T-cell (primary cell): ENCODE measurements at regions not wholly inside any gene's neighbourhood (a gene's known extent, or its start where the extent isn't known, plus 50 kb on each side); places are given as distances from the start of the nearest gene placed in this dataset.

Experiments used
- ATAC-seq, 4 experiments: fragments of 200-7000 bp in 3 of 4; fragments of 150-1000 bp in 1 of 4; cut with Tn5 transposase; replicated peaks in 1 of 4; 1 replicate in 3 of 4; 2 replicates in 1 of 4; pipeline ENCODE4 v1.10.0; 2021; ENCODE audit warnings: moderate library complexity in 3 of 4, mild to moderate bottlenecking in 2 of 4, moderate number of reproducible peaks in 1 of 4
- CTCF ChIA-PET, 2 donors: fragments of 300-600 bp; sonication (Branson Sonifier 250); formaldehyde crosslinking; loops; one replicate each; lab custom pipeline; 2022; ENCODE audit warnings: antibody characterized with exemption in 2 of 2; lab: Charles Lee
- POLR2A ChIA-PET, 2 donors: fragments of 300-600 bp; sonication (Branson Sonifier 250); formaldehyde crosslinking; loops; one replicate each; lab custom pipeline; 2022; ENCODE audit warnings: antibody characterized with exemption in 2 of 2; lab: Charles Lee
- DNase-seq, 35 experiments: peaks; one replicate each; pipeline versions ENCODE4 v3.0.0 to v3.0.0-alpha.2; 2013 to 2023
- H3K27ac ChIP-seq: one replicate; pipeline ENCODE4 v1.5.1; 2013; ENCODE audit warnings: low read length
- H3K27me3 ChIP-seq, 2 experiments: replicated peaks in 1 of 2; 1 replicate in 1 of 2; 2 replicates in 1 of 2; pipeline versions ENCODE4 v1.6.1 to v1.7.0; 2013; ENCODE audit warnings: low read length in 1 of 2, mixed read lengths in 1 of 2; ENCODE audit not compliant: control insufficient read depth in 2 of 2, insufficient read depth in 2 of 2; ENCODE audit errors: extremely low read depth in 1 of 2
- H3K36me3 ChIP-seq, 2 donors: 1 replicate in 1 of 2; 2 replicates in 1 of 2; pipeline versions ENCODE4 v1.6.1 to v1.7.0; 2013; ENCODE audit warnings: low read length in 1 of 2; ENCODE audit not compliant: control insufficient read depth in 2 of 2, insufficient read depth in 1 of 2; ENCODE audit errors: extremely low read depth in 1 of 2
- H3K4me1 ChIP-seq, 2 experiments: 1 replicate in 1 of 2; 2 replicates in 1 of 2; pipeline versions ENCODE4 v1.6.1 to v1.7.0; 2013; ENCODE audit warnings: low read length in 2 of 2, mixed read lengths in 1 of 2; ENCODE audit not compliant: insufficient read depth in 2 of 2, control insufficient read depth in 1 of 2; ENCODE audit errors: extremely low read depth in 1 of 2
- H3K4me3 ChIP-seq, 2 donors: 1 replicate in 1 of 2; 2 replicates in 1 of 2; pipeline versions ENCODE4 v1.5.1 to v1.7.0; 2013; ENCODE audit warnings: mild to moderate bottlenecking in 2 of 2, low read length in 1 of 2, moderate library complexity in 1 of 2; ENCODE audit not compliant: control insufficient read depth in 1 of 2; ENCODE audit errors: extremely low read depth in 1 of 2
- H3K9me3 ChIP-seq: 2 replicates; pipeline ENCODE4 v1.7.0; 2013
- H3K27ac Mint-ChIP-seq, 2 donors: one replicate each; pipeline ENCODE4 v1.8.0; 2020 to 2021; ENCODE audit warnings: mild to moderate bottlenecking in 2 of 2, mixed read lengths in 2 of 2
- H3K27me3 Mint-ChIP-seq, 2 donors: one replicate each; pipeline ENCODE4 v1.8.0; 2021 to 2022; ENCODE audit warnings: mixed read lengths in 2 of 2
- H3K36me3 Mint-ChIP-seq: one replicate; pipeline ENCODE4 v1.8.0; 2021; ENCODE audit warnings: mixed read lengths
- H3K4me1 Mint-ChIP-seq, 3 donors: one replicate each; pipeline ENCODE4 v1.8.0; 2020 to 2022; ENCODE audit warnings: mixed read lengths in 3 of 3, mild to moderate bottlenecking in 1 of 3
- H3K4me3 Mint-ChIP-seq, 3 donors: one replicate each; pipeline ENCODE4 v1.8.0; 2020 to 2022; ENCODE audit warnings: mild to moderate bottlenecking in 3 of 3, mixed read lengths in 3 of 3, moderate library complexity in 3 of 3
- H3K9me3 Mint-ChIP-seq, 3 donors: one replicate each; pipeline ENCODE4 v1.8.0; 2020 to 2022; ENCODE audit warnings: mixed read lengths in 3 of 3
- WGBS: methylation state at CpG from one replicate; pipeline ENCODE4 v1.1.5; 2013; ENCODE audit warnings: missing lambda C conversion rate; ENCODE audit not compliant: insufficient coverage; 5-methylcytosine and 5-hydroxymethylcytosine counted together

DNA sequence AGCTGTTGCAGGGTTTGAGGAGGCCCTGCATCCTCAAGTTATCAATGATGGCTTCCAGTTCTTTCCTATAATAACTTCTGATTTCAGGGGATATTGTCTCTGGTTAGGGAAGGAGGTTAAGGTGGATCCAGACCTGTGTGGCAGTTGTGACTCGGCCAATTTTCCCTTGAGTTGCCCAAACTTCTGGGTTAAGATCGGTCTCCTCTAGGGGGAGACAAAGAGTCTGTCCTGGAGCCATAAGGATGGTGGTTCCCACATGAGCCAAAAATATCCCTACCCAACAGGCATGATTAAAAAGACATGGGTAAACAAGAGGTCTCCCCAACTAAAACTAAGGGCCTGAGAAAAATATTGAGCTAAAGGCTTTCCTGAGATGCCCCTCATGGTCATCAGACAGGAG is 227.5 kb upstream of the MDFIC2 start:
- ChIA-PET CTCF (interaction anchor here in 1 of 2 donors (1.4 kb wide), 1 partner anchor 10 kb away, joined by 3 read pairs; no protein-coding TSS in a partner anchor), POLR2A (interaction anchor here in 1 of 2 donors (0.6 kb wide), 1 partner anchor 52 kb away, joined by 4 read pairs; no protein-coding TSS in a partner anchor)
- Histone ChIP-seq H3K4me3 (no peak overlapping the region), H3K36me3 (no peaks in the 10 kb centered on the region), H3K4me1 (no peaks in the 10 kb centered on the region), H3K27ac (no peak overlapping the region), H3K9me3 (no peaks in the 10 kb centered on the region), H3K27me3 (peaks cover 0 to 4% of the 10 kb centered on the region in 2 experiments)
- Mint-ChIP-seq H3K27ac (no peak overlapping the region), H3K27me3 (peaks cover 8 to 19% of the 10 kb centered on the region in 2 donors), H3K36me3 (no peaks in the 10 kb centered on the region), H3K4me3 (no peak overlapping the region), H3K4me1 (peaks cover 0 to 5% (median 0%) of the 10 kb centered on the region in 3 donors), H3K9me3 (no peaks in the 10 kb centered on the region)
- no peak for ATAC-seq
- DNase-seq = no peak
- WGBS = no CpG with 5 or more reads among the region's 2 CpGs

DNA sequence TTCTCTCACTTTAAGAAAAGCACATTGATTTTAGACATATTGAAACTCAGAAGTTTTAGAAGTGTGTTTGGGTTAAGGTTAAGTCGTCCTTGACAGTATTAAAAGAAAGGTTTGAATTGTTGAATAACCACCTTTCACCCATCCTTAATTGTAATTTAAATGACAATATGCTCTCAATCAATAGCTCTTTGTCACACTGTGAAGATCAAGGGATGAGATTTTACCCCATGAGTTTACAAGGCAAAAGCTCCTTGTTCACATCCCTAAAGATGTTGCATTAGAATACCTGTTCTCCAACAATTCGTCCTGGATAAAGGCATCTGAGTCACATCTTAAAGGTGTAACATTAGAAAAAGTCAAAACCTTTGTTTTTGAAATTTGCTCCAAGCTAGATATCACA is 220.4 kb upstream of the MDFIC2 start:
- DNase-seq (no peak), ATAC-seq (no peak)
- no peaks in the 10 kb centered on the region for H3K4me1 ChIP-seq
- no peak overlapping the region for H3K4me3 Mint-ChIP-seq
- peaks cover 0 to 2% of the 10 kb centered on the region in 2 experiments for H3K27me3 ChIP-seq
- no peaks in the 10 kb centered on the region for H3K36me3 ChIP-seq
- no peak overlapping the region for H3K27ac Mint-ChIP-seq
- H3K27ac ChIP-seq = no peak overlapping the region
- H3K9me3 Mint-ChIP-seq = no peaks in the 10 kb centered on the region
- no peaks in the 10 kb centered on the region for H3K9me3 ChIP-seq
- POLR2A ChIA-PET = no interaction called here
- H3K36me3 Mint-ChIP-seq = no peaks in the 10 kb centered on the region
- WGBS = no CpG with 5 or more reads among the region's 2 CpGs
- CTCF ChIA-PET = interaction anchor here (0.6 to 1.4 kb wide), 4 partner anchors 16 to 680 kb away, joined by 3 read pairs; no protein-coding TSS in a partner anchor
- peaks cover 6 to 15% of the 10 kb centered on the region in 2 donors for H3K27me3 Mint-ChIP-seq
- H3K4me1 Mint-ChIP-seq = no peaks in the 10 kb centered on the region
- no peak overlapping the region for H3K4me3 ChIP-seq

DNA sequence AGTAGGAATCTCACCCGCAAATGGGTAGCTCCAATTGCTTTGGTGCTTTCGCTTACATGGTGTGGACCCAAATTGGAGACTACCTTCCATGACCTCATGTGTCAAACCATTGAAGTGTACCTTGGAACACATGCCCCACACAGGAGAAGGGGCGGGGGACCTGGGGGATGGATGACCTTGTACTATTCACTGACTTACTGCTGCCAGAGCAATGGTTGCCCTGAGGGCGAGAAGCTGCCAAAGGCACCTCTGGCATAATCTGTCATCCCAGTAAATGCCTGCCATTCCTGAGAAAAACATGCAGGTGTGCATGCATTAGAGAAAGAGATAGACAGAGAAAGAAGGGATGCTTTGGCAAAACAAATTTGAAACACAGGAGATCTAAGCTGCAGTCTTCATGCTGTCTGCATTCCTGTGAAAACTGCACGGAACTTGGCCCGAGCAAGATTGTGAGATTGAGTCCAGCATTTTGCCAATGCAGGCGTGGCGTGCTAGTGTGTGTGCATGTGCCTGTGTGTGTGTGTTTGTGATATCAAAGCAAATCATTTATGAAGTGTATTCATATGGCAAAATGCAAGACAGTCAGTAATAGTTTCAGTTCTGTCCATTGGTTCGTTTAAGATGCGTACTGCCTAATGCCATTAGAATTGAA is 219.5 kb upstream of the MDFIC2 start:
- H3K9me3 Mint-ChIP-seq = no peaks in the 10 kb centered on the region
- H3K4me1 ChIP-seq = no peaks in the 10 kb centered on the region
- no peaks in the 10 kb centered on the region for H3K36me3 Mint-ChIP-seq
- POLR2A ChIA-PET = interaction anchor here in 1 of 2 donors (0.7 kb wide), 1 partner anchor 11 kb away, joined by 3 read pairs; no protein-coding TSS in a partner anchor
- DNase-seq = no peak
- 84% methylated on average over 7 of the region's 10 CpGs for WGBS
- no peak overlapping the region for H3K27ac Mint-ChIP-seq
- no peaks in the 10 kb centered on the region for H3K9me3 ChIP-seq
- H3K36me3 ChIP-seq = no peaks in the 10 kb centered on the region
- no peak overlapping the region for H3K4me3 ChIP-seq
- H3K4me1 Mint-ChIP-seq = no peaks in the 10 kb centered on the region
- peaks cover 5 to 15% of the 10 kb centered on the region in 2 donors for H3K27me3 Mint-ChIP-seq
- CTCF ChIA-PET = interaction anchor here (0.5 to 1.4 kb wide), 4 partner anchors 17 to 1324 kb away, joined by 3 to 4 read pairs (median 3); no protein-coding TSS in a partner anchor
- H3K27ac ChIP-seq = no peak overlapping the region
- peaks cover 0 to 2% of the 10 kb centered on the region in 2 experiments for H3K27me3 ChIP-seq
- no peak overlapping the region for H3K4me3 Mint-ChIP-seq
- no peak for ATAC-seq

DNA sequence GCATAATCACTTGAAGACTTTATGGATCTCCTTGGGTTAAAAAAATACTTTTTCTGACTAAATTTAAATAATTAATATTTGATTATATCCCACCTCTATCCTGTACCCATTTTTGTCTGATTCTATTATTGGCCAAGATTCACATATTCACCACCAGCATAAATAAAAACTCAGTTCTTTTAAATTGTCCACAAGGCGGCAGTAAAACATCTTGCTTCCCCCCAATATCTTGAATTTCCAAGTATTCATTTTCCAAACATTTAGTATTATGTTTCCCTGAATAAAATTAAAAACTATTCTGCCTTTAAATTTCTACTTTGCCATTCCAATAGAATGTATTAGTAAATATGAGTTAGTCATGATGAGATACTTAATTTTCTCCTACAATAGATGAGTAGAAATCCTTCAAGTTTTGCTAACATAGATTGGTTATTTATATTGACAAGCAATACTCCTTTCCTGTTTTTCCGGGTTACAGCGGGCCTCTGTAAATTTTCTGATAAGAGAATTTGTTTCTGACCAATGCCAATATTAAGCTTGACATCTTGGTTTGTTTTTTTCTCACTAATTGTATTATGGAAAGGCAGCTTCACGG is 218.7 kb upstream of the MDFIC2 start:
- Histone ChIP-seq H3K4me3 (no peak overlapping the region), H3K4me1 (no peaks in the 10 kb centered on the region), H3K9me3 (no peaks in the 10 kb centered on the region), H3K27me3 (peaks cover 0 to 2% of the 10 kb centered on the region in 2 experiments), H3K36me3 (no peaks in the 10 kb centered on the region), H3K27ac (no peak overlapping the region)
- WGBS = no CpG with 5 or more reads among the region's 4 CpGs
- Mint-ChIP-seq H3K9me3 (no peaks in the 10 kb centered on the region), H3K27ac (no peak overlapping the region), H3K4me1 (no peaks in the 10 kb centered on the region), H3K27me3 (peaks cover 2 to 10% of the 10 kb centered on the region in 2 donors), H3K4me3 (no peak overlapping the region), H3K36me3 (no peaks in the 10 kb centered on the region)
- POLR2A ChIA-PET = interaction anchor here in 1 of 2 donors (0.7 kb wide), 1 partner anchor 11 kb away, joined by 3 read pairs; no protein-coding TSS in a partner anchor
- ATAC-seq = no peak
- CTCF ChIA-PET = interaction anchor here (0.6 to 1.2 kb wide), 2 partner anchors 1055 to 1226 kb away, joined by 3 read pairs; no protein-coding TSS in a partner anchor
- DNase-seq = peak in 1 of 35 experiments; percentile 25

DNA sequence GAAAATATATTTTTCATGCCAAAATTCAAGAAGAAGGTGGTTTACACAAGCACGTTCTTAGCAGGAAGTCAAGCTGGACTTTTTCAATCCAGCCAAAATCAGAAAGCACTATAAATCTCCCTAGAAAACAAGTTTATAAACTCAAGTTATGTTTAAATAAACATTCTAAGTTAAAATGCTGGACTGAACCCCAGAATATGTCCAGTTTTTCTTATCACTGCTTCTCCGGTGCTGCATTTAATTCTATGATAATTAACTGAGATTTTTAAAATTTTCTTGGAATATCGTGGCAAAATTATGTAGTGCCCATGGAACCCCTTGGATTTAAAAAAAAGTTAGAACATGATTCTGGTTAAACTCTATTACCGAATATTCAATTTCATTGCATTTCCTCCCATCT is 218.2 kb upstream of the MDFIC2 start:
- ChIA-PET CTCF (no interaction called here), POLR2A (no interaction called here)
- DNase-seq (no peak), ATAC-seq (no peak)
- Histone ChIP-seq H3K4me3 (no peak overlapping the region), H3K9me3 (no peaks in the 10 kb centered on the region), H3K4me1 (no peaks in the 10 kb centered on the region), H3K36me3 (no peaks in the 10 kb centered on the region), H3K27me3 (peaks cover 0 to 2% of the 10 kb centered on the region in 2 experiments), H3K27ac (no peak overlapping the region)
- H3K4me3 Mint-ChIP-seq = no peak overlapping the region
- peaks cover 0 to 7% of the 10 kb centered on the region in 2 donors for H3K27me3 Mint-ChIP-seq
- WGBS = 100% methylated on average over 1 of the region's 4 CpGs
- H3K36me3 Mint-ChIP-seq = no peaks in the 10 kb centered on the region
- no peaks in the 10 kb centered on the region for H3K4me1 Mint-ChIP-seq
- H3K27ac Mint-ChIP-seq = no peak overlapping the region
- H3K9me3 Mint-ChIP-seq = no peaks in the 10 kb centered on the region

DNA sequence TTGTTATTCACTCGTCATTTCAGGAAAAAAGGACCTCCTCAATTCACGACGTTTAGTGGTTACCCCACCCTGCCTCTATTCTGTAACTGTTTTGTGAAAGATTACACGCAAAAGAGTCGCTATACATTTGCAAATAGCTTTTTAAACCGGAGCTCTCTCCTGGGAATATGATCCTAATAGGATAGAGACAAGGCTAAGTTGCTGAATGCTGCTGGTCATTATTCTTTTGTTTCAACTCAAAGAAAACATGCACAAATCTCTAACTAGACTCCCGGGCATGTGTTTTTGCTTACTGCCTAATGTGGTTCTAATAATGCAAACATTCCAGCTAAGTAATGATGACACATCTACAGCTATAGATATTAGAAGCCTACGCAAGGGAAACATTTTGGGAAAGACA is 214.6 kb upstream of the MDFIC2 start:
- ATAC-seq (no peak), DNase-seq (no peak)
- no peak overlapping the region for H3K27ac Mint-ChIP-seq
- Histone ChIP-seq H3K4me1 (no peaks in the 10 kb centered on the region), H3K27me3 (peaks cover 0 to under 1% of the 10 kb centered on the region in 2 experiments), H3K27ac (no peak overlapping the region), H3K36me3 (no peaks in the 10 kb centered on the region), H3K9me3 (no peaks in the 10 kb centered on the region), H3K4me3 (no peak overlapping the region)
- H3K27me3 Mint-ChIP-seq = no peaks in the 10 kb centered on the region
- ChIA-PET POLR2A (no interaction called here), CTCF (no interaction called here)
- no CpG with 5 or more reads among the region's 8 CpGs for WGBS
- no peaks in the 10 kb centered on the region for H3K9me3 Mint-ChIP-seq
- H3K4me3 Mint-ChIP-seq = no peak overlapping the region
- H3K4me1 Mint-ChIP-seq = no peaks in the 10 kb centered on the region
- H3K36me3 Mint-ChIP-seq = no peaks in the 10 kb centered on the region
